NCI-H146 treated with DMSO at 0.1 percent for 48 hours (cell line): ENCODE measurements at regions not wholly inside any gene's neighbourhood (a gene's known extent, or its start where the extent isn't known, plus 50 kb on each side); places are given as distances from the start of the nearest gene placed in this dataset.
"Not testable (repeated sequence)": the region's sequence is repeated elsewhere in the genome, so short reads cannot be mapped to it uniquely, and the experiment has no call there.

Experiments
- DNase-seq: peaks from one replicate; lab custom pipeline; 2025; ENCODE audit not compliant: unreplicated experiment; lab: John Stamatoyannopoulos, UW

DNA sequence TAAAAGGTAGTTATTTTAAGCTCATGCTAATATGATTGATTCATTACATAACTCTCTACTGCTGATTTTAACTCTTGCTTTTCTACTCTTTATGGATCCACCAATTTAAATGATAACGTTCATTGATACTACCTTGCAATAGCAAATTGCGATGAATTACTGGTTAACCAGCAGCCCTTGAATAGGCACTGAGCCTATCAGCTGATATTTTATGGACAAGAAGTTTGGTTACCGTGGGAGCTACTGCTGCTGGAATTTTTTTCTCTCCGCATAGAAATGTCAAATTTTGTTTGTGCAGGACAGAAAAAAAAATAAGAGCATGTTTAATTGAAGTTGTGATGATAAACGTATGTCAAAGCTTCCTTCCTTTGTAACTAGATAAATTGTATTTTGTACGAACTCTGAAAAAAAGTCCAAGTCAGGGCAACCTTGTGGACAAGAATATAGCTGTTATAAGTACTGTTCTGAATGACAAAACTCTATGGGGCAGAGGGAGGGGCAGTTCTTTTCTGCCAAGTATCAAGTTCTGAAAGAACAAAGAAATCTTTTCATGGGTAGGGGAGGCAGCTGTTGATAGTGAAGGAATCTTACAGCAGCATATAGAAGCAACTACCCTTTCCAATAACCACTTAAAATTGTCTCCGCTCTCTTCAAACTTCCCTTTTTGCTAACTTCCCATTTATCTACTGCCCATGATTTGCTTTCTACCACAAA, 434.9 kb upstream of the PABPC4L start:
- DNase-seq = no peak

DNA sequence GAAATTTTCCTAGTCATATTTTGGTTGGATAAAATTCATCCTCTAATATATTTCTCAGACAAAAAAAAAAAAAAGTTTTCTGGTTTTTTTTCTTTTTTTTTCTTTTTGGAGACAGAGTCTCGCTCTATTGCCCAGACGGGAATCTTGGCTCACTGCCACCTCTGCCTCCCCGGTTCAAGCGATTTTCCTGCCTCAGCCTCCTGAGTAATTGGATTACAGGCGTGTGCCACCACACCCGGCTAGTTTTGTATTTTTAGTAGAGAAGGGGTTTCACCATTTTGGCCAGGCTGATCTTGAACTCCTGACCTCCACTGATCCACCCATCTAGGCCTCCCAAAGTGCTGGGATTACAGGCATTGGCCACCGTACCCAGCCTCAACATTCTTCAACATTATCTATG, 432.7 kb upstream of the PABPC4L start:
- no peak for DNase-seq

DNA sequence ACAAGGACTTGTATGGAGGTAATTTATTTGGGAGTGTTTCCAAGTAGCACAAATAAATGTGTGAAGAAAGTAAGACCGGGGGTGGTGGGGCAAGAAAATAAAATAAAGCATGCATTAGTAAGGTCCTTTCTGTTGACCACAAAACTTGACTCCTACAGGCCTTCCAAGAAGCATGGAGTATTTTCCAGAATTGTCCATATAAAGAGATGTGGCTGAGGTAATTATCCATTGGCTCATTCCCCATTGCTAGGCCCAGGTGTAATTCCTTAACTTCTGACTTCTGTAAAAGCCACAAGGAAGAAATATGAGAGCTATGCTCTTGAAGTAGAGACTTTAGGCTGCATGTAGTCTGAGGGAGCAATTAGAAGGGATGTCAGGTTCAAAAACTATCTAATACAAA, 430.5 kb upstream of the PABPC4L start:
- DNase-seq = no peak

DNA sequence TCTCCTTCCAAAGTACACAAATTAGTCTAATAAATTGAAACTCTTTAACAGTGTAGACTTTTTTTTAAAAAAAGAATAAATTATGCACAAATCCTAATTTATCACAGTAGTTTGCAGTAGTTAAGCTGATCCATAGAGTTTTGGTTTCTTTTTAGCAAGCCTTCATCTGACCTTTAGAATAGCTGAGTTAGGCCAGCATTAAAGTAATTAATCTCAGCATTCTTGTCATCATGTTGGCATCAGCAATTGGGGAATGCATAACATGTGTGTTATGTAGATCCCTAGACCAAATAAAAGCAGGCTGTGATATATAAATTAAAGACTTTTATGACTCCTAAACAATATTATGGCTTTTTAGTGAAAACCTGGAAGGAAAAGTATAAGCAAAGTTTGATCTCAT, 426.5 kb upstream of the PABPC4L start:
- no peak for DNase-seq

DNA sequence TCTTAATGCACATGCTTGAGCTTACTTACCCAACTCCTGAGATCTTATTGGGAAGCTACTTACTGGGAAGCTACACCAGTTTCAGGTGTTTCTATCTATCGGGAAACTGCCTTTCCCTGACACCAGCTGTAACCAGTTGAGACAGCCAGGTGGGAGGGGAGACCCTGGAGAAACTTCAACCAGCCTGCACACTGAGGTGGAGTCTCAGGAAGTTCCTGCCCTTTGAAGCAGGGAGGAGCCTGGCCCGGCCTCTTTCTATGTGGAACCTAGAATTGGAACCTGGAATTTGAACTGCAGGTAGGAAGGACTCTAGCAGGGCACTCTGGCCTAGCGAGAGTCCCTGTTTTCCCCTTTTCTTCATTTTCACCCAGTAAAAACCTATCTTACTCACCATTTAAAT, 425.8 kb upstream of the PABPC4L start:
- DNase-seq = no peak

- DNase-seq = no peak
Observed at GRCh38 chr4:134624365-134624764, 422.8 kb upstream of the PABPC4L start.

DNA sequence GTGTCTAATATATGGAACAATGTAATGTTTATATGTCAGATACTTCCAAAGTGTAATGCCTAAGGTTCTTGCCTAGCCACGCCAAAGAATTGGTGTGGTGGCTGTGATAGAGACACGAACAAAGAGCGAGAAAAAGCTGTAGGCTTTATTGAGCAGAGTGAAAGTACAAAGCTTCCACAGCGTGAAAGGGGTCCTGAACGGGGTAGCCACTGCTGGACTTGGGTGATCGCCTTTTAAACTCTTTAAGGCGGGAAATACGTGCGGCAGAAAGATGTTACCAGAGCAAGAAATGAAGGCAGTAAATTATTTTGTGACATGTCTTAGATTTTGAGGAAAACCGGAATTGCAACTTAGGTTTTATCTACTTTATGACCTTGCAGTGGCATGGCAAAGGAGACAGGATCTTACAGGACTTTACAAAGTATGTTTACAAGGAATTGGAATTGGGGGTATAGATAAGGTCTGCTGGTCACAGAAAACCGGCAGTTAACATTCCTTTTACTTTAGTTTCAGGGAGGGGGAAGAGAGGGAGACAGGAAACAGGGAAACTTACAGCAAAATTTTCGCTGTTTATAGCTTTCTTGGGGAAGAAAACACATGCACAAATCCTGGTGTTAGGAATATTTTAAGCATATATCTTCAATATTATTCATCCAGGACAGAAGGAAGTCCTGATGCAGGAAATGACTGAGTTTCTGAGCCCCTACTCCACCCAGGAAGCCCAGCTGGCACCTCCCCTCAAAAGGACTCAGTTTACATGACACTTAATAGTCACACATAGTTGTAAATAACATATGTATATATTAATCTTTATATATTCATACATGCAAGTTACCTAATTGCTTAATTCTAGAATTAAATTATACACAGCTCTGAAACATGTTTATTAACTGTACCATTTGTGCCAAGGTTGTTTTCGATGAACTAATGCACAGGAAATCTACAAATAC, 421.3 kb upstream of the PABPC4L start:
- not testable (repeated sequence) for DNase-seq

GRCh38 chr4:134622199-134622598, 420.6 kb upstream of the PABPC4L start:
- no peak for DNase-seq

DNA sequence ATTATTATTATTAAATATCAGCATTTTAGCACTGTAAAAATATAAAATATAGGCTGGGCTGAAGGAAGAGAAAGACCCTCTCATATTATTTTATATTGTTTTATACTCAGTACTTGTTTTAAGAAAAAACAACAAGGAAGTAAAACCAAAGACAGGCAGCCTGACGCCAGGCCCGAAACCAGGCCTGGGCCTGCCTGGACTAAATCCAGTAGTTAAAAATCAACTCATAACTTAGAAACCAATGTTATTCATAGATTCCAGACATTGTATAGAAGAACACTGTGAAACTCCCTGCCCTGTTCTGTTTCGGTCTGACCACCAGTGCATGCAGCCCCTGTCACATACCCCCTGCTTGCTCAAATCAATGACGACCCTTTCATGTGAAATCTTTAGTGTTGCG, 420.1 kb upstream of the PABPC4L start:
- DNase-seq = not testable (repeated sequence)

DNA sequence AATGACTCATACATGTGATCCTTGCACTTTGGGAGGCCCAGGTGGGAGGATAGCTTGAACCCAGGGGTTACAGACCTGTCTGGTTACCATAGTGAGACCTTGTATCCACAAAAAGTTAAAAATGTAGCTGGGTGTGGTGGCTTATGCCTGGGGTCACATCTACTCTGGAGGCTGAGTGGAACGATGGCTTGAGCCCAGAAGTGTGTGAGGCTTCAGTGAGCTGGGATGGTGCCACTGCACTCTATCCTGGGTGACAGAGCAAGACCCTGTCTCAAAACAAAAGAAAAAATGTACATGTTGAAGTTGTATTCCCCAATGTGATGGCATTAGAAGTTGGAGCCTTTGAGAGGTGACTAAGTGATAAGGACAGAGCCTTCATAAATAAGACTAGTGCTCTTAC, 409.4 kb upstream of the PABPC4L start:
- DNase-seq = no peak

GRCh38 chr4:134610172-134610571, 408.6 kb upstream of the PABPC4L start:
- DNase-seq = no peak

DNA sequence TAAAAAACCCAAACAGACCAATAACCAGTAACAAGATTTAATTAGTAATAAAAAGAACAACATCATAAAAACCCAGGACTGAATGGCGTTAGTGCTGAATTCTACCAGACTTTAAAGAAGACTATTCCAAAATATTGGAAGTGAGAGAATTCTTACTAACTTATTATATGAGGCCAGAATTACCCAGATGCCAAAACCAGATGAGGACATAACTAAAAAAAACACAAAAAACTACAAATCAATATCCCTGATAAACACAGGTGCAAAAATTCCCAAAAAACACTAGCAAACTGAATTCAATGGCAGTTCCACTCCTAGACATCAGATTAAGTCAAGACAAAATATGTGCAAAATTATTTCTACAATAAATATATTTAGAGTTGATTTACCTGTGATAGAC, 400.1 kb upstream of the PABPC4L start:
- no peak for DNase-seq

DNA sequence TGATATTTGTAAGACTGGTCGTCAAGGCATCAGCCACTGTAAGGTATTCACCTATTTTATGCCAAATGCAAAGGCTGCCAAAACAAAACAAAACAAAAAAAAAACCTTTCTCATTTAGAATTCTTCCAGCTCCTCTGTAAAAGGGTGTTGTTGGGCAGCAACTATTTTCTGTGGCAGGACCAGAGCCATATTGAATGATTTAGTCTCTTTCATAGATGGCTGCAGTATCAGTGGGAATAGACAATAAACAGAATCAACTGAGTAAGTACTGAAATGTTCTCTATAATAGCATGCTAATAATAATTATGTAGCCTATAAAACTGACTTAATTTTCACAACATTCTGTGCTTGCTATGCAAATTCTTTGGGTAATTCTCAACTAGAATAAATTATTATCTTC, 389.7 kb upstream of the PABPC4L start:
- DNase-seq = no peak

- no peak for DNase-seq
Observed at GRCh38 chr4:134585972-134586371, 384.4 kb upstream of the PABPC4L start.

GRCh38 chr4:134567461-134567860, 365.9 kb upstream of the PABPC4L start:
- no peak for DNase-seq

DNA sequence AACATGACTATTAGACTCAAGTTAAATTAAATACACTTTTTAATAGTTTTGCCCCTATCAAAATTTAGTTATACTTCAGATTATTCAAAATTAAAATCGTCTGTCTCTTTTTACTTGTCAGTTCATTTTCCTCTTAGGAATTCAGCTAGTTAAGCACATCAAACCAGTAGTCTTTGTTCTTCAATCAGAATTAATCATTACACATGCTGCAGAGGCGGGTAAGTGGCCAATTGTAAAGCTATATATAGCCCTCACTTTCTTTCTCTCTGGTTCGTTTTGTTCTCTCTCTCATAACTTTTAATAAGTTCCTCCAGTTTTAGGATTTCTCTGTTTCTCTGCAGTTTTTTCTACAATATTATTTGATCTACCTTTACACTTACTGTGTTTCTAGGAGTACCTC, 359.1 kb upstream of the PABPC4L start:
- no peak for DNase-seq

DNA sequence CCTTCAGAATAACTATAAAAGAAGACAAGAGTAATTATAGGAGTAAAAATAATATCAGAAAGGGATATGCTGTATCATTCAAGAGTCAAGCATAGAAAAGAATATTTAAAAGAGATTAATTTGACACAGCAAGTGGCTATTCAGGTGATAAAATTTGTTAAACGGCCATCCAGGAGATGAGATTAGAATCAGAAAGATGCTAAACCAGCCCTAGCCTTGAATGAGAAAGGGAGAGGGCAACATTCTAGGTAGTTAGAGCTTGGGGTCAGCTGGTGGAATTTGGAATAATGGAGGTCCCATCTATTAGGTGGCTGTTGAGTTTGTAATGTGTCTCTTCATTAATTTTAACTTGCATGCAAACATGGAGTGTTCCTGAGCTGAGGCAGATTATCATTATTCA, 350.5 kb upstream of the PABPC4L start:
- DNase-seq = no peak

GRCh38 chr4:134551348-134551747, 349.8 kb upstream of the PABPC4L start:
- DNase-seq = no peak

- DNase-seq = no peak
Observed at GRCh38 chr4:134548052-134548628, 346.6 kb upstream of the PABPC4L start.

DNA sequence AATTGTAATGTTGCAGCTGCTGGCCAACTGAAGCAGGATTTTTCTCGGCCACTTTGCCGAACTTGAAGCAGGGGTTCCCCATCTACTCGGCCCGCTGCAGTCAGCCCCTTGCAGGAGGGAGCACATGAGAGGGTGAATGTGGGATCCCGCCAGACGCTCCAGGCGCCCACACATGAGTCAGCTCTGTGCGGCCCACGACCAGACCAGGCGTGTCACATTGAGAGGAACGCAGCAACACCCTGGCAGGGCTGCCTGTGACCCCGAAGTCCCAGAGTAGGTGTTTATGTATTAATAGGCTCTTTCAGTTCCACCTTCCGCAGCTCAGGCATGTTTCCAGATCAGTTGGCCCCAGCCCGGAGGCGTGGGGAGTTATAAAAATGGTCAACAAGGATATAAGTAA, 344.7 kb upstream of the PABPC4L start:
- no peak for DNase-seq

DNA sequence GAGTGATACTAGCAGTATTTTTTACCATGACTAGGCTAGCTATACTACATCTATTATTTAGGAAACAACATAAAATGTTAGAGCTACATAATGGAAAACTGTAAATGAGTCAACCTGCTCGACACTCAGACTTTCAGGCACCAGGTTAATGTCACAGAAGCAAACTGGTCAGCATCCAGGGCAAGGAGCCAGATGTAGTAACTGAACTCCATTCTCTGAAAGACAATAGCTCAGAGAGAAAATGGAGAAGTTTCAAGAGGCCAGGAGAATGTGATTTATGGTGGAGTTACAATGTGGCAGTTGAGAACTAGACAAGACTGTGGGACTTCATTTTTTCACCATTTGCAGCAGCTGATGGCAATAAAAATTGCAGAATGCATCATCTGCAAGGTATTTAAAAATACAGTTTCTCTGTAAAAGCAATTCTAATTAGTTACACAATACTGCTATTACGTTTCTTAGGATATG, 342.7 kb upstream of the PABPC4L start:
- DNase-seq = no peak

GRCh38 chr4:134540588-134540987, 339.0 kb upstream of the PABPC4L start:
- DNase-seq = no peak
